ENCODE measurements at regions not wholly inside any gene's neighbourhood (a gene's known extent, or its start where the extent isn't known, plus 50 kb on each side); places are given as distances from the start of the nearest gene placed in this dataset.

DNA sequence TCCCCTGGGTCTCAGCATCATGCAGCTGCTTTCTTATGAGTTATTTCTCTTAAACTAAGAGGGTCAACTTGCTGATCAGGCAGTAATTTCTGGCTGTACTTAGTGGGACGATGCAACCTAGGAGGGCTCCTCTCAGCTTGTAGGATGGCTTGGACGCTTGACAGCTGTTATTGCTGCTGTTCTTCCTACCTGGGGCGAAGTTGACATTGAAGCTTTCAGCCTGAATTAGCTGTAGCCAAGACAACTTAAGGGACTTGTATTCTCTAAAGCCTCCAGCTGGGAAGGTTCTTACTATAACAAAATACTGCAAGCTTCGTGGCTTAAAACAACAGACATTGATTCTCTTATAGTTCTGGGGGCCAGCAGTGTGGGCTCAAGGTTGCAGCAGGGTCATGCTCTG is 224.9 kb downstream of the ACTR3B start:
- H3K36me3 ChIP-seq (ENCODE audit: control insufficient read depth in 1 of 2, insufficient read depth in 2 of 2, low read length in 2 of 2) = no peaks in the 10 kb centered on the region
- no peaks in the 10 kb centered on the region for H3K27me3 ChIP-seq (ENCODE audit: low read depth, low read length)
- peaks cover 0 to 5% of the 10 kb centered on the region in 2 donors for H3K4me1 ChIP-seq (ENCODE audit: control insufficient read depth in 1 of 2, insufficient read depth in 2 of 2, low read length in 2 of 2)
- H3K4me3 ChIP-seq (ENCODE audit: low read depth in 1 of 2, low read length in 2 of 2) = no peak overlapping the region
- H3K27ac ChIP-seq (ENCODE audit: low read length) = no peak overlapping the region
- no peaks in the 10 kb centered on the region for H3K9me3 ChIP-seq (ENCODE audit: control insufficient read depth in 1 of 2, low read length in 2 of 2)

DNA sequence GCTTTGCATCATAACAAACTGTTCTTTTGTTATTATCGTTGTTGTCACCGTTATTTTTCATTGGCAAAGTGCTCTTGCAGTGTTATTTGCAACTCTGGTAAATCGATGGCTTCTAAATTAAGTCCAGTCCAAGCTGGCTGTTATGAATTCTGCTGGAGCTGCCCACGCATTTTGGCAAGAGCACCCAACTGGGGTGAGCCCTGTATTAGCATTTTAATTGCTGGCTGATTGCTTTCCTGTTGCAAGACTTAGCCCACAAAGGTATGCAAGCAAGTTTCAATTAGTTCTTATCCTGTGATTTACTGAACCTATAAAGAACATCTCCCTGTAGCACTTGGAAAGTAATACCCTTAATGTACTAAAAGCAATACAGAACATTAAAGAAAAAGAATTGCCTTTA is 226.8 kb downstream of the ACTR3B start:
- Histone ChIP-seq H3K4me1 (ENCODE audit: control insufficient read depth in 1 of 2, insufficient read depth in 2 of 2, low read length in 2 of 2) (peaks cover 0 to 5% of the 10 kb centered on the region in 2 donors), H3K9me3 (ENCODE audit: control insufficient read depth in 1 of 2, low read length in 2 of 2) (no peaks in the 10 kb centered on the region), H3K4me3 (ENCODE audit: low read depth in 1 of 2, low read length in 2 of 2) (no peak overlapping the region), H3K27ac (ENCODE audit: low read length) (no peak overlapping the region), H3K36me3 (ENCODE audit: control insufficient read depth in 1 of 2, insufficient read depth in 2 of 2, low read length in 2 of 2) (no peaks in the 10 kb centered on the region), H3K27me3 (ENCODE audit: low read depth, low read length) (no peaks in the 10 kb centered on the region)

GRCh38 chr7:152987656-152988055 is 228.1 kb downstream of the ACTR3B start:
- Histone ChIP-seq H3K27ac (ENCODE audit: low read length) (no peak overlapping the region), H3K4me3 (ENCODE audit: low read depth in 1 of 2, low read length in 2 of 2) (no peak overlapping the region), H3K4me1 (ENCODE audit: control insufficient read depth in 1 of 2, insufficient read depth in 2 of 2, low read length in 2 of 2) (peaks cover 0 to 5% of the 10 kb centered on the region in 2 donors)

GRCh38 chr7:152989889-152990380 is 230.4 kb downstream of the ACTR3B start:
- Histone ChIP-seq H3K4me1 (ENCODE audit: control insufficient read depth in 1 of 2, insufficient read depth in 2 of 2, low read length in 2 of 2) (peaks cover 0 to 5% of the 10 kb centered on the region in 2 donors), H3K4me3 (ENCODE audit: low read depth in 1 of 2, low read length in 2 of 2) (no peak overlapping the region), H3K27me3 (ENCODE audit: low read depth, low read length) (no peaks in the 10 kb centered on the region), H3K27ac (ENCODE audit: low read length) (no peak overlapping the region), H3K36me3 (ENCODE audit: control insufficient read depth in 1 of 2, insufficient read depth in 2 of 2, low read length in 2 of 2) (no peaks in the 10 kb centered on the region), H3K9me3 (ENCODE audit: control insufficient read depth in 1 of 2, low read length in 2 of 2) (no peaks in the 10 kb centered on the region)

More at GRCh38 chr7:152987656-152988055, 228.1 kb downstream of the ACTR3B start:
- H3K36me3 ChIP-seq (ENCODE audit: control insufficient read depth in 1 of 2, insufficient read depth in 2 of 2, low read length in 2 of 2) = no peaks in the 10 kb centered on the region
- no peaks in the 10 kb centered on the region for H3K27me3 ChIP-seq (ENCODE audit: low read depth, low read length)
- no peaks in the 10 kb centered on the region for H3K9me3 ChIP-seq (ENCODE audit: control insufficient read depth in 1 of 2, low read length in 2 of 2)

GRCh38 chr7:152998420-152998819 is 238.9 kb downstream of the ACTR3B start:
- no peaks in the 10 kb centered on the region for H3K9me3 ChIP-seq (ENCODE audit: control insufficient read depth in 1 of 2, low read length in 2 of 2)
- H3K4me1 ChIP-seq (ENCODE audit: control insufficient read depth in 1 of 2, insufficient read depth in 2 of 2, low read length in 2 of 2) = no peaks in the 10 kb centered on the region
- no peaks in the 10 kb centered on the region for H3K27me3 ChIP-seq (ENCODE audit: low read depth, low read length)
- H3K27ac ChIP-seq (ENCODE audit: low read length) = no peak overlapping the region
- H3K4me3 ChIP-seq (ENCODE audit: low read depth in 1 of 2, low read length in 2 of 2) = no peak overlapping the region
- H3K36me3 ChIP-seq (ENCODE audit: control insufficient read depth in 1 of 2, insufficient read depth in 2 of 2, low read length in 2 of 2) = no peaks in the 10 kb centered on the region

DNA sequence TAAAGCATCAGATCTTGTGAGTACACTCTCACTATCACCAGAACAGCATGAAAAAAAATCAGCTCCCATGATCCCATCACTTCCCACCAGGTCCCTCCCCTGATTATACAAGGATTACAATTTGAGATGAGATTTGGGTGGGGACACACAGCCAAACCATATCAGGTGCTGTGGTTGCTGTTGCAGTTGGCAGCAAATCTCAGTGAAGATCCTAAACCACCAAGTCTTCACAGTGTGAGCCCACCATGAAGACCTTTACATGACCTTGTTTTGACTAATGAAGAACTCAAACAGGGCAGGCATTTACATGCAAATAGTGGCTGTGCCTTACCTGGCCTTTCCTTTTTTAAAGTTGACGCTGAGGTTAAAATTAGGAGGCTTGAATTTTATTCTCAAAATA is 242.6 kb downstream of the ACTR3B start:
- H3K9me3 ChIP-seq (ENCODE audit: control insufficient read depth in 1 of 2, low read length in 2 of 2) = no peaks in the 10 kb centered on the region
- no peaks in the 10 kb centered on the region for H3K36me3 ChIP-seq (ENCODE audit: control insufficient read depth in 1 of 2, insufficient read depth in 2 of 2, low read length in 2 of 2)
- H3K27ac ChIP-seq (ENCODE audit: low read length) = no peak overlapping the region
- H3K27me3 ChIP-seq (ENCODE audit: low read depth, low read length) = no peaks in the 10 kb centered on the region
- no peaks in the 10 kb centered on the region for H3K4me1 ChIP-seq (ENCODE audit: control insufficient read depth in 1 of 2, insufficient read depth in 2 of 2, low read length in 2 of 2)
- H3K4me3 ChIP-seq (ENCODE audit: low read depth in 1 of 2, low read length in 2 of 2) = no peak overlapping the region

- H3K9me3 ChIP-seq (ENCODE audit: control insufficient read depth in 1 of 2, low read length in 2 of 2) = no peaks in the 10 kb centered on the region
- no peaks in the 10 kb centered on the region for H3K27me3 ChIP-seq (ENCODE audit: low read depth, low read length)
- no peak overlapping the region for H3K4me3 ChIP-seq (ENCODE audit: low read depth in 1 of 2, low read length in 2 of 2)
- no peaks in the 10 kb centered on the region for H3K4me1 ChIP-seq (ENCODE audit: control insufficient read depth in 1 of 2, insufficient read depth in 2 of 2, low read length in 2 of 2)
- no peak overlapping the region for H3K27ac ChIP-seq (ENCODE audit: low read length)
- no peaks in the 10 kb centered on the region for H3K36me3 ChIP-seq (ENCODE audit: control insufficient read depth in 1 of 2, insufficient read depth in 2 of 2, low read length in 2 of 2)
Measured at GRCh38 chr7:153002572-153002971, 243.0 kb downstream of the ACTR3B start.

GRCh38 chr7:153004341-153004740 is 244.8 kb downstream of the ACTR3B start:
- Histone ChIP-seq H3K27ac (ENCODE audit: low read length) (no peak overlapping the region), H3K4me3 (ENCODE audit: low read depth in 1 of 2, low read length in 2 of 2) (no peak overlapping the region), H3K36me3 (ENCODE audit: control insufficient read depth in 1 of 2, insufficient read depth in 2 of 2, low read length in 2 of 2) (no peaks in the 10 kb centered on the region), H3K27me3 (ENCODE audit: low read depth, low read length) (no peaks in the 10 kb centered on the region), H3K9me3 (ENCODE audit: control insufficient read depth in 1 of 2, low read length in 2 of 2) (no peaks in the 10 kb centered on the region), H3K4me1 (ENCODE audit: control insufficient read depth in 1 of 2, insufficient read depth in 2 of 2, low read length in 2 of 2) (no peaks in the 10 kb centered on the region)

GRCh38 chr7:153005750-153006435 is 246.3 kb downstream of the ACTR3B start:
- no peaks in the 10 kb centered on the region for H3K27me3 ChIP-seq (ENCODE audit: low read depth, low read length)
- H3K27ac ChIP-seq (ENCODE audit: low read length) = no peak overlapping the region
- H3K9me3 ChIP-seq (ENCODE audit: control insufficient read depth in 1 of 2, low read length in 2 of 2) = no peaks in the 10 kb centered on the region
- H3K36me3 ChIP-seq (ENCODE audit: control insufficient read depth in 1 of 2, insufficient read depth in 2 of 2, low read length in 2 of 2) = no peaks in the 10 kb centered on the region
- H3K4me1 ChIP-seq (ENCODE audit: control insufficient read depth in 1 of 2, insufficient read depth in 2 of 2, low read length in 2 of 2) = no peaks in the 10 kb centered on the region
- no peak overlapping the region for H3K4me3 ChIP-seq (ENCODE audit: low read depth in 1 of 2, low read length in 2 of 2)

- Histone ChIP-seq H3K27ac (ENCODE audit: low read length) (no peak overlapping the region), H3K4me1 (ENCODE audit: control insufficient read depth in 1 of 2, insufficient read depth in 2 of 2, low read length in 2 of 2) (no peaks in the 10 kb centered on the region), H3K27me3 (ENCODE audit: low read depth, low read length) (no peaks in the 10 kb centered on the region), H3K4me3 (ENCODE audit: low read depth in 1 of 2, low read length in 2 of 2) (no peak overlapping the region), H3K36me3 (ENCODE audit: control insufficient read depth in 1 of 2, insufficient read depth in 2 of 2, low read length in 2 of 2) (no peaks in the 10 kb centered on the region), H3K9me3 (ENCODE audit: control insufficient read depth in 1 of 2, low read length in 2 of 2) (no peaks in the 10 kb centered on the region)
Measured at GRCh38 chr7:153006452-153006851, 246.9 kb downstream of the ACTR3B start.

GRCh38 chr7:153006911-153007310 is 247.4 kb downstream of the ACTR3B start:
- Histone ChIP-seq H3K27me3 (ENCODE audit: low read depth, low read length) (no peaks in the 10 kb centered on the region), H3K9me3 (ENCODE audit: control insufficient read depth in 1 of 2, low read length in 2 of 2) (no peaks in the 10 kb centered on the region), H3K27ac (ENCODE audit: low read length) (no peak overlapping the region), H3K4me3 (ENCODE audit: low read depth in 1 of 2, low read length in 2 of 2) (no peak overlapping the region), H3K36me3 (ENCODE audit: control insufficient read depth in 1 of 2, insufficient read depth in 2 of 2, low read length in 2 of 2) (no peaks in the 10 kb centered on the region), H3K4me1 (ENCODE audit: control insufficient read depth in 1 of 2, insufficient read depth in 2 of 2, low read length in 2 of 2) (no peaks in the 10 kb centered on the region)

- H3K27ac ChIP-seq (ENCODE audit: low read length) = no peak overlapping the region
- H3K4me3 ChIP-seq (ENCODE audit: low read depth in 1 of 2, low read length in 2 of 2) = no peak overlapping the region
- no peaks in the 10 kb centered on the region for H3K27me3 ChIP-seq (ENCODE audit: low read depth, low read length)
- H3K36me3 ChIP-seq (ENCODE audit: control insufficient read depth in 1 of 2, insufficient read depth in 2 of 2, low read length in 2 of 2) = no peaks in the 10 kb centered on the region
- H3K4me1 ChIP-seq (ENCODE audit: control insufficient read depth in 1 of 2, insufficient read depth in 2 of 2, low read length in 2 of 2) = no peaks in the 10 kb centered on the region
- no peaks in the 10 kb centered on the region for H3K9me3 ChIP-seq (ENCODE audit: control insufficient read depth in 1 of 2, low read length in 2 of 2)
Measured at GRCh38 chr7:153010416-153010815, 250.9 kb downstream of the ACTR3B start.

Data from muscle layer of duodenum (tissue), 2 donors.